Glomerular visceral epithelial cell (primary cell): ENCODE measurements at regions not wholly inside any gene's neighbourhood (a gene's known extent, or its start where the extent isn't known, plus 50 kb on each side); places are given as distances from the start of the nearest gene placed in this dataset.
A peak's percentile ranks its signal among the peaks of the same experiment; 100 is the strongest.
"Not testable (repeated sequence)": the region's sequence is repeated elsewhere in the genome, so short reads cannot be mapped to it uniquely, and the experiment has no call there.

ENCODE experiments used
- DNase-seq: peaks from one replicate; pipeline ENCODE4 v3.0.0-alpha.2; 2016; ENCODE audit errors: extremely low spot score

- DNase-seq = no peak
Observed at GRCh38 chr12:7591531-7591930, 74.2 kb downstream of the APOBEC1 start.

- DNase-seq = not testable (repeated sequence)
Observed at GRCh38 chr12:7590085-7590484, 75.6 kb downstream of the APOBEC1 start.

- peak; percentile 26 for DNase-seq
Observed at GRCh38 chr12:7588742-7589329, 76.9 kb downstream of the APOBEC1 start.

- DNase-seq = not testable (repeated sequence)
Observed at GRCh38 chr12:7584137-7584536, 80.6 kb upstream of the CD163 start.

GRCh38 chr12:7583471-7583870, 79.9 kb upstream of the CD163 start:
- no peak for DNase-seq

GRCh38 chr12:7582796-7583195, 79.2 kb upstream of the CD163 start:
- no peak for DNase-seq

GRCh38 chr12:7581625-7582024, 78.0 kb upstream of the CD163 start:
- DNase-seq = no peak

- DNase-seq = no peak
Observed at GRCh38 chr12:7581046-7581445, 77.5 kb upstream of the CD163 start.

GRCh38 chr12:7571257-7571656, 67.7 kb upstream of the CD163 start:
- DNase-seq = no peak

- DNase-seq = no peak
Observed at GRCh38 chr12:7557227-7557626, 53.6 kb upstream of the CD163 start.

- DNase-seq = no peak
Observed at GRCh38 chr12:7555752-7556151, 52.2 kb upstream of the CD163 start.

- DNase-seq = not testable (repeated sequence)
Observed at GRCh38 chr12:7554831-7555230, 51.3 kb upstream of the CD163 start.
